HCT116 (cell line): ENCODE measurements at regions not wholly inside any gene's neighbourhood (a gene's known extent, or its start where the extent isn't known, plus 50 kb on each side); places are given as distances from the start of the nearest gene placed in this dataset.

ENCODE experiments used
- CEBPB ChIP-seq: IDR thresholded peaks from 2 replicates; pipeline ENCODE4 v1.6.1; 2012; ENCODE audit warnings: low read depth
- EZH2 ChIP-seq: fragments of 200-600 bp; sonication (generic); IDR thresholded peaks from 2 replicates; pipeline ENCODE4 v1.6.1; 2017; ENCODE audit warnings: antibody characterized with exemption, mixed run types
- FOSL1 ChIP-seq: IDR thresholded peaks from 2 replicates; pipeline ENCODE4 v1.6.1; 2012; ENCODE audit warnings: low read depth
- POLR2A ChIP-seq: IDR thresholded peaks from 2 replicates; pipeline ENCODE4 v1.7.0; 2011; ENCODE audit warnings: borderline replicate concordance; ENCODE audit not compliant: insufficient read depth, insufficient read length; ENCODE audit errors: extremely low read depth
- RAD21 ChIP-seq: IDR thresholded peaks from 2 replicates; pipeline ENCODE4 v1.6.1; 2012; ENCODE audit warnings: low read depth, mild to moderate bottlenecking
- SP1 ChIP-seq: IDR thresholded peaks from 2 replicates; pipeline ENCODE4 v1.6.1; 2012; ENCODE audit warnings: low read depth
- SRF ChIP-seq: IDR thresholded peaks from 2 replicates; pipeline ENCODE4 v1.6.1; 2012; ENCODE audit warnings: low read depth
- YY1 ChIP-seq: IDR thresholded peaks from 2 replicates; pipeline ENCODE4 v1.6.1; 2011; ENCODE audit warnings: low read length, low read depth, moderate library complexity, mild to moderate bottlenecking; ENCODE audit not compliant: insufficient replicate concordance; ENCODE audit errors: extremely low read depth
- ZBTB33 ChIP-seq: IDR thresholded peaks from 2 replicates; pipeline ENCODE4 v1.6.1; 2011; ENCODE audit warnings: mild to moderate bottlenecking, low read length, moderate library complexity; ENCODE audit not compliant: insufficient replicate concordance; ENCODE audit errors: extremely low read depth
- TF ChIP-seq, protein P1 (sequence below), 3 experiments: fragments of 200-600 bp in 1 of 3; sonication (generic) in 1 of 3; IDR thresholded peaks in 2 of 3; conservative IDR thresholded peaks in 1 of 3; 2 replicates each; pipeline ENCODE4 v1.5.1; 2012 to 2017; ENCODE audit warnings: low read depth in 2 of 3, low read length in 2 of 3, antibody characterized with exemption in 1 of 3, borderline replicate concordance in 1 of 3, control low read depth in 1 of 3, mild to moderate bottlenecking in 1 of 3, mixed read lengths in 1 of 3, mixed run types in 1 of 3, moderate library complexity in 1 of 3; ENCODE audit not compliant: insufficient read depth in 1 of 3
- TF ChIP-seq, protein P2 (sequence below): IDR thresholded peaks from 2 replicates; pipeline ENCODE4 v1.6.1; 2012

GRCh38 chr3:59426821-59427565, 377.2 kb upstream of the CFAP20DC start:
- no peak for TF ChIP-seq CEBPB
- TF ChIP-seq, protein P1, sequence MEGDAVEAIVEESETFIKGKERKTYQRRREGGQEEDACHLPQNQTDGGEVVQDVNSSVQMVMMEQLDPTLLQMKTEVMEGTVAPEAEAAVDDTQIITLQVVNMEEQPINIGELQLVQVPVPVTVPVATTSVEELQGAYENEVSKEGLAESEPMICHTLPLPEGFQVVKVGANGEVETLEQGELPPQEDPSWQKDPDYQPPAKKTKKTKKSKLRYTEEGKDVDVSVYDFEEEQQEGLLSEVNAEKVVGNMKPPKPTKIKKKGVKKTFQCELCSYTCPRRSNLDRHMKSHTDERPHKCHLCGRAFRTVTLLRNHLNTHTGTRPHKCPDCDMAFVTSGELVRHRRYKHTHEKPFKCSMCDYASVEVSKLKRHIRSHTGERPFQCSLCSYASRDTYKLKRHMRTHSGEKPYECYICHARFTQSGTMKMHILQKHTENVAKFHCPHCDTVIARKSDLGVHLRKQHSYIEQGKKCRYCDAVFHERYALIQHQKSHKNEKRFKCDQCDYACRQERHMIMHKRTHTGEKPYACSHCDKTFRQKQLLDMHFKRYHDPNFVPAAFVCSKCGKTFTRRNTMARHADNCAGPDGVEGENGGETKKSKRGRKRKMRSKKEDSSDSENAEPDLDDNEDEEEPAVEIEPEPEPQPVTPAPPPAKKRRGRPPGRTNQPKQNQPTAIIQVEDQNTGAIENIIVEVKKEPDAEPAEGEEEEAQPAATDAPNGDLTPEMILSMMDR (IDR thresholded peaks at IDR 0.05 in 2 of 3, conservative IDR thresholded peaks at IDR 0.05 in 1 of 3; ENCODE audit: borderline replicate concordance in 1 of 3, insufficient read depth in 1 of 3, low read depth in 2 of 3, low read length in 2 of 3), result no peak
- TF ChIP-seq POLR2A, result no peak
- no peak for TF ChIP-seq ZBTB33
- no peak for TF ChIP-seq FOSL1
- TF ChIP-seq SRF, result no peak
- TF ChIP-seq RAD21, result no peak
- TF ChIP-seq, protein P2, sequence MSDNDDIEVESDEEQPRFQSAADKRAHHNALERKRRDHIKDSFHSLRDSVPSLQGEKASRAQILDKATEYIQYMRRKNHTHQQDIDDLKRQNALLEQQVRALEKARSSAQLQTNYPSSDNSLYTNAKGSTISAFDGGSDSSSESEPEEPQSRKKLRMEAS, result no peak
- TF ChIP-seq EZH2, result no peak
- TF ChIP-seq YY1, result no peak
- no peak for TF ChIP-seq SP1
